ENCODE measurements at regions not wholly inside any gene's neighbourhood (a gene's known extent, or its start where the extent isn't known, plus 50 kb on each side); places are given as distances from the start of the nearest gene placed in this dataset.

DNA sequence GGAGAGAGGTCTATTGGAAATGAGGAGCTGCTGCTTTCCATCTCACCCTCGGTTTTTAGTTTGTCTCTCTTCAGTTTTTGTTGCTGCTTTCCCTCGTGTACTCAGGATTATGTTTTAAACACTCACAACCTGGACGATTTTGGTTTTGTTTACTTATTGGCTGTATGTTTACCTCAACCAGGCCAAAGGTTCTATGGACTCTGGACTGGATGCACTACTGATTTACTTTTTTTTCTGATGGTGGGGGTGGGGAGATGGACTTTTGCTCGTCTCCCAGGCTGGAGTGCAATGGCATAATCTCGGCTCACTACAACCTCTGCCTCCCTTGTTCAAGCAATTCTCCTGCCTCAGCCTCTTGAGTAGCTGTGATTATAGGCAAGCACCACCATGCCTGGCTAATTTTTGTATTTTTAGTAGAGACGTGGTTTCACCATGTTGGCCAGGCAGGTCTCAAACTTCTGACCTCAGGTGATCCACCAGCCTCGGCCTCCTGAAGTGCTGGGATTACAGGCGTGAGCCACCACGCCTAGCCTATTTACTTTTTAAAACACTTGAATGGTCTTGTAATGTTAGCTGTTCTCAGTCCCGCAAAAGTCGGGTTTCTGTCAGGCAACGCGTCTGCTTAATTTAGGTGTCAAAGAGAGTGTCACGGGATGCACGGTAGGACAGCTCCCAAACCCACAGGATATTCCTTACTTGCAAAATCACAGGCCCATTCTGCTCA is 148.2 kb upstream of the RIPOR2 start:
- TF ChIP-seq, protein P1, sequence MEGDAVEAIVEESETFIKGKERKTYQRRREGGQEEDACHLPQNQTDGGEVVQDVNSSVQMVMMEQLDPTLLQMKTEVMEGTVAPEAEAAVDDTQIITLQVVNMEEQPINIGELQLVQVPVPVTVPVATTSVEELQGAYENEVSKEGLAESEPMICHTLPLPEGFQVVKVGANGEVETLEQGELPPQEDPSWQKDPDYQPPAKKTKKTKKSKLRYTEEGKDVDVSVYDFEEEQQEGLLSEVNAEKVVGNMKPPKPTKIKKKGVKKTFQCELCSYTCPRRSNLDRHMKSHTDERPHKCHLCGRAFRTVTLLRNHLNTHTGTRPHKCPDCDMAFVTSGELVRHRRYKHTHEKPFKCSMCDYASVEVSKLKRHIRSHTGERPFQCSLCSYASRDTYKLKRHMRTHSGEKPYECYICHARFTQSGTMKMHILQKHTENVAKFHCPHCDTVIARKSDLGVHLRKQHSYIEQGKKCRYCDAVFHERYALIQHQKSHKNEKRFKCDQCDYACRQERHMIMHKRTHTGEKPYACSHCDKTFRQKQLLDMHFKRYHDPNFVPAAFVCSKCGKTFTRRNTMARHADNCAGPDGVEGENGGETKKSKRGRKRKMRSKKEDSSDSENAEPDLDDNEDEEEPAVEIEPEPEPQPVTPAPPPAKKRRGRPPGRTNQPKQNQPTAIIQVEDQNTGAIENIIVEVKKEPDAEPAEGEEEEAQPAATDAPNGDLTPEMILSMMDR (conservative IDR thresholded peaks at IDR 0.05): no peak
- no peak for TF ChIP-seq EZH2 (IDR thresholded peaks at IDR 0.05; ENCODE audit: low read depth)

Measured in PC-9 (cell line).